ENCODE measurements at regions not wholly inside any gene's neighbourhood (a gene's known extent, or its start where the extent isn't known, plus 50 kb on each side); places are given as distances from the start of the nearest gene placed in this dataset.

DNA sequence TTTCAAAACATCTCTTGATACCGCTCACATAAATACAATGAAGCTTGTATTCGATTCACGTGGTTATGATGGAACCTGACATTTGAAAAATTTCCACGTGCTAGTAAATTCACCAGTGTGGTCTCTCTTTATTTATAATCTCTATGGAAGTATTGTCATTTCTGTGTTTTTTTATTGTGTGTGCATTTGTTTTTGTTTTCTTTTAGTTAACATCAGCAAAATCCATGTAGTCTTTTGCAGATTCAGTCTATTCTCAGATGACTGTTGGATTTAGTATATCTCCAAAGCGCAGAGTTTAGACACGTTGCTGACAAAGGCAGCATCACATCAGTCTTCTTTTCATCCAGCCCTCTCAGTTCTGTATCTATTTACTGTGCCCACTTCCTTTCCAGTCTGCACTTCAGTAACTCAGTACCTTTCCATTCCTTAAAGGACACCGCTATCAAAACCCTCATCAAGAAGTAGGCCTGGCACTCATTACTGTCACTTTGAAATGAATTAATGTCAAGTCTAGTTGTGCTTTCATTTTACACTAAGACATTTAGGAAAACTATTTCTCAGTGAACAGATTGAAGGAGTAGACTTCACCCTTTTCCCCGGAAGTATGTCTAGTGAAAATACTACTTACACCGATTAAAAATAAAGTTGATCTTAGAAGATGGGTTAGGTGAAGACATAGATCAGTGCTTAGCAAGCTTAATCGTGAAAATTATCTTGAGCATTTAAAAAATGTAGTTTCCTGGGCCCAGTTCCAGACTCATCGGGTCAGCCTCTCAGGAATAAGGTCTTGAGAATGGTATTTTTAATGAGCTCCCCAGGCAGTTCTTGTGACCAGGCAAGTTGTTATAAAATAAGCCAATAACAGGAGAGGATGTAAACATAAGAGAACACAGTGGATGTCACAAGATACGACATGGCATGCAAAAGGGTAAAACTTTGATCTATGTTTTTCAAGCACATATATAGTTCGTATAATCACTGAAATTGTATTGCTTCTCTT is 506.8 kb upstream of the ZEB2 start:
- peak in 1 of 3 donors; percentile 18 for DNase-seq

DNA sequence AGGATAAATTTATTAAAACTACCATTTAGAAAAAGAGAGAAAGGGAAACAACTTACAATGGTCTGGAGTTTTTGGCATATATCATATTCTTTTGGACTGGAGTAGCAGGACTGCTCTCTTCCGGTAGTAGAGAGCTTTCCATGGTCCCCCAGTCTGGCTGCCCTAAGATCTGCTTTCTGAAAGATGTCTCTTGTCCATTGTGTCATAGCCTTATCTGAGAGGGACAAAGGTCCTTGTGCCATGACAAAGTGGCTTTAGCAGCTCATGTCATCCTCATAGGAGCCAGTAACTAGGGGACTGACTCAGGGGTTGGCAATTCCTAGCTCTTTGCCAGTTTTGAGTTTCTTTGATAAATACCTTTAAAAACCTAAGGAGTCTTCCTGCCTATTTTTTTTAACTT is 505.5 kb upstream of the ZEB2 start:
- no peak for DNase-seq

GRCh38 chr2:145023334-145023934 is 503.5 kb upstream of the ZEB2 start:
- DNase-seq: no peak

DNA sequence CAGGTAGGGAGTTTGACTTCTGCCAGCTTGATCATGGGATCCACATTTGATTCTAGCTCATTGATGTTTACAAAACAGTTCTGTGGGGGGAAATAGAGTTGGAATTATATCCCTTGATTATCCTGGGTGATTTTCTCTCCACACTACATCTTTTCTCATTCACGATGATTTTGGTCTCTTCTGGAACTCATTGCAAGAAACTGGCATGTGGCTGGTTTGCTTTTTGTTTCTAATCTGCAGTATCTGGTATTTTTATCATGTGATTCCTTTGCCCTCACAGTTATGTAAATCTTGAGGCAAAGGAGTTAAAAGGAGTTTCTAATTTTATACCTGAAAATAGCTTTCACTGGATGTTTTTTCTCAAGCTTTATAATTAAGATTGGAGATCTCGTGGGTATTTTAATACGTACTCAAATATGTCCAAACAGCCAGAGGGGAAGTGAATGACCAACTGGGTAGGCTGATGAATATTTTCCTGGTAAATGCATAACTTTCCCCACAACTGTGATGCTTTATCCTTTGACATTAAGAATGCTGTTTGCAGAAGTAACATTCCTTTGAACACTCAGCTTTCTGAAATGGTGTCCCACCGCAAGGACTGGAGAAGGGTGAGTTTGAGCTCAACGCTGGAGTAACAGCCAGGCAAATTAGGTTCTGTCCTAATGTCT is 502.9 kb upstream of the ZEB2 start:
- peak in 1 of 3 donors; percentile 14 for DNase-seq

GRCh38 chr2:145021962-145022665 is 502.2 kb upstream of the ZEB2 start:
- DNase-seq: peak in 1 of 3 donors; percentile 22

- no peak for DNase-seq
Measured at GRCh38 chr2:145020694-145021093, 500.8 kb upstream of the ZEB2 start.

- no peak for DNase-seq
Measured at GRCh38 chr2:145020139-145020538, 500.2 kb upstream of the ZEB2 start.

DNA sequence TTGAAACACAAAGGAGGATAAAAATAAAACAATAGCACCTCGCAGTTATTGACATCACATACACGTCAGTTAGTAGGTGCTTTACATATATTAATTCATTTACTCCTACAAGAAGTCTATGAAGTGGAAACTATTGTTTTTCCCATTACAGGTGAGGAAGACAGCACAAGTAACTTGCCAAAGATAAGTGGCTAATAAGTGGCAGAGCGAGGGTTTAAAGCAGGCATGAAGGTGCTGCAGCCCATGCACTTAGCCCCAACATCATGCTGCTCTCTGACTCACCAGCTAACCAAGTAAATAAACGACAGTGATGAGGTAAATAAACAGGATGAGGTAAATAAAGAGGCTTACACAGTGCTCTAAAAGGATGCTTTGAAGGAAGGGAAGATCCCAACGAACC is 498.6 kb upstream of the ZEB2 start:
- no peak for DNase-seq

DNA sequence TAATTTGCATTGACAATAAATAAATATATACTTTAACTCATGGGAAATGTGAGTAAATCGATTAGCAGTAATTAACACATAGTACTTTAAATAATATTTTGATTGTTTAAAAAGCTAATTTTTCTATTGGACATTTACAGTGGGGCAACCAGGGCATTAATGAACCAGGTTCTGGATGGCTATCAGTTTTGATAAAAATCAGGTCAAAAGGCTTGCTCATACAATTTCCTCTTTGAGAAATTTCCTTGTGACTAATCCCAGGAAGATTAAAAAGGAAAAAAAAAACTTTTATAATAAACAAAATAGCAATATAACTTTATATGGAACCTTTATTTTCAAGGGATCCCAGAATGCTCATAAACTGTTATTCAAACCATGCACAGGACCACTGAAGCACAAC is 497.2 kb upstream of the ZEB2 start:
- DNase-seq: no peak

DNA sequence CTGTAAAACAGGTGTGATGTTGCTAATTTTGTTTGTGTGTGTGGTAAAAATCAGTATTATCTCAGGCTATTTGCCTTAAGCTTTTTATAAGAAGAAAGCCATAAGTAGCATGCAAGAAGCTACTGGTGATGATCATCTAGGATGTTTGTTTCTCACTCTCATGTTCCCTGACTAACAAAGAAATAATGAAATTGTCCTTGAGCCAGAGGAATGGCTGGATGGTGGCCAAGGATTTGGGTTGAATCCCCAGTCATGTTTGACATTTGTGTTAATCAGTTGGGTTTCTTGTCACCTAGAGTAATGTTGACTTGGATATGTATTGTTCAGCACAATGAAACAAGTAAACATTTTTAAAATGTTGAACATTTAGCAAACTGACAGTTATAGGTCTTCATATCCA is 496.8 kb upstream of the ZEB2 start:
- DNase-seq: no peak

DNA sequence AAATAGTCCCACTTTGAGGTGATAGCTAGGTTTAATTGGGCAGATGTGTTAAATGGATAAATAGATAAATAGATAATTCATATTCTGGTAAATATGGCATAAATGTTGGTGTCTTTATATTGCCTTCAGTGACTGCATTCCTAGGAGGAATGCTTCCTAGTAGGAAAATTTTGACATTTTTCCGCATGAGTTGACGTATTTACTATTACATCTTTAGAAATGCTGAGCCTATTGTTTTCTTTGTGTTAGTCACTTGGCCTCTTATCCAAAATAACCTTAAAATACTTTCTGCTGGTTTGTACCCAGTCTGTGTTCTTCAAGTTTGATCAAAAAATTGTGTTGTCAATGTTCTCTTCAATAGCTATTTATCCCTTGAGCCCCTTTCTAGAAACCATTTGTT is 495.6 kb upstream of the ZEB2 start:
- no peak for DNase-seq

DNA sequence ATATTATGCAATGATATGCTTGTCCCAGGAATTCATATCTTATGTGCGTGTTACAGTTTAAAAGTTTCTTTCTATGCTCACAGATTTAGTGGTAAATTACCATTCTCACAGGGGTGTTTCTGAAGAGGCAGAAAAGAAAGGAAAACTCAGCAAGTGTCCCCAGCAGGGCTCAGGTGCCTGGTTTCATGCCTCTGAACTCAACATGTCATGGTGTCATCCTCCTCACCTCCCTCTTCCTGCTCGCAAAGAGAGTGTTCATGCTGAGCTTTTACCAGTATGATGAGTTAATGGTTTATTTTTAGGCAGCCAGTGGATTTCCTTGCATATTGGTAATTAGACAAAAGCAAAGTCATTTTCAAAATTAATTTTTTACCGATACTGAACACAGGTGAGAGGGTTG is 492.9 kb upstream of the ZEB2 start:
- DNase-seq: no peak

DNA sequence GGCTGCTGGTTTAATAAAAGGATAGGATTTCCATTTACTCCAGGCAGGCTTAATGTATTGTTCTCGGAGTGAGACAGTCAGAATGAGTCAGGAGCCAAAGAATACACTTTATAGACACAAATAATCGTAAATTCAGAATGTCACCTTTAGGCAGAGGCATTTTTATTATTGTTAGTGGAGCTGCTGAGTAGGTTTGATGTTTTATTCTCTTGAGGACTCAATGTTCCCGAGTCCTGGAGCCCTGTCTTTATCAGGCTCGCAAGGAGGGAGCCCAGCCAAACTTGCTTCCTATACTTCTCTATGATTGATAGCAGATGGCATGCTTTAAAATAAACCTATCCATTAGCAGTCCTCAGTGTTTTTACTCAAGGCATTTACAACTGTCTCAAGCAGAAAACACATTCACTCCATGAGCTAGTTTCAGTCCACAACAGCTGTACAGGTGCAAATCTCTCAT is 492.3 kb upstream of the ZEB2 start:
- peak in 1 of 3 donors; percentile 51 for DNase-seq

- DNase-seq: no peak
Measured at GRCh38 chr2:145010635-145011034, 490.7 kb upstream of the ZEB2 start.

DNA sequence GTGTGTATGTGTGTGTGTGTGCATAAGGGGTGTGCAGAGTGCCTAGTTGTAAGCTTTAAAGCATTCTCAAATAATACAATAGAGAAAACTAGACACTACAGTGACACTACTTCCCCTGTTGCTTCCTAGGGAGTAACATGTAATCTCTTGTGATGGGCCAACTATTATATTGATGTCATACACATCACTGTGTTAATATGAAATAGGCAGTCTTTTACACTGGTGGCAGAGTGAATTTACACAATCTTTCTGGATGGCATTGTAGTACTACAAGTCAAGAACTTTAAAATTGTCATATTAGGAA is 488.0 kb upstream of the ZEB2 start:
- no peak for DNase-seq

GRCh38 chr2:145007093-145007959 is 487.4 kb upstream of the ZEB2 start:
- DNase-seq: peak in 2 of 3 donors; percentile 8 to 96

DNA sequence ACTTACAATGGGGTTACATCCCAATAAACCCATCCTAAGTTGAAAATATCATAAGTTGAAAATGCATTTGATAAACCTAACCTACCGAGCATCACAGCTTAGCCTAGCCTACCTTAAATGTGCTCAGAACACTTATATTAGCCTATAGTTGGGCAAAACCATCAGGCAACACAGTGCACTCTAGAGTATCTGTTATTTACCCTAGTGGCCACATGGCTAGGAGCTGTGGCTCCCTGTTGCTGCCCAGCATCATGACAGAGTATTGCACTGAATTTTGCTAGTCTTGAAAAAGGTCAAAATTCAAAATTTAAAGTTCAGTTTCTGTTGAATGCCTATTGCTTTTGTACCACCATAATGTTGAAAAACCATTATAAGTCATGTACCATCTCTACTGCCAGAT is 482.7 kb upstream of the ZEB2 start:
- DNase-seq: no peak

GRCh38 chr2:145000376-145000775 is 480.5 kb upstream of the ZEB2 start:
- DNase-seq: no peak

GRCh38 chr2:144999936-145000335 is 480.0 kb upstream of the ZEB2 start:
- peak in 1 of 3 donors; percentile 55 for DNase-seq

DNA sequence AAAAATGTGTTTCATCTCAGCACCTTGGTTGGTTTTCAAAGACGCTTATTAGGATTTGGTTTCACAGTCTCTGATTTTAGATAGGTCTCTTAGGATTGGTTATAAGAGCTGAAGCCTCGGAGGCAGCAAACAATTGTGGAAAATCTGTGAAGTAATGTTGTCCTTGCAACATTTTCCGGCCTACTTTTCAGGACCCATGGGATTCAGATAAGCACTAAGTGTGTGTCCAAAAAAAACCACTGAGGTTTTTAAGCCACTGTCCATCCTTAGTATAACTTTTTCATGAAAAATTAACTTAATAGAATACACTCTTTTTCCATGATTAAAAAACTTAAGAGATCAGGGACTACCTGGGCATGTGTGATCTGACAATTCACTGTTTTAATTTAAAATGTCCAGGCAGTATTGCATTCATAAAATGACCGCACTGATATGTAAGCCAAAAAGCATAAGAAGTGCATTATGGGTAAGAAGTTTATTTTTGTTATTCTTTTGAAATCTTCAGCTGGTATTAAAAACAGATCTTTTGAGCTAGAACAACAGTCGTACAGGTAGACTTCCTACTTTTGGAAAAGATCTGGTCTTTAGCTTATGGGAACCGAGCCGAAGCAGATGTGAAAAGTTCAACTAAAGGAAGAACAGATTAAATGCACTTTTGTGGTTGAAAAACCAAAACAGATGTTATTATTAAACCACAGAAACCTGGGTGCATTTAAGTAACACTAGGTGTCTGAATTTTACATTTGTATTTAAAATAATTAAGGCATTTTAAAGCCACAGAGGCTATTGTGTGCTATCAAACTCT is 479.4 kb upstream of the ZEB2 start:
- DNase-seq: peak; percentile 36 to 81 (median 61)
